Stimulated activated memory B cell treated with anti-CD40 and anti-IgM and Interleukin-4, amounts not matched to agents 10 μg/mL and 1 μg/mL and 100 μg/mL, for 72 hours (primary cell): ENCODE measurements at regions not wholly inside any gene's neighbourhood (a gene's known extent, or its start where the extent isn't known, plus 50 kb on each side); places are given as distances from the start of the nearest gene placed in this dataset.

Source experiments
- ATAC-seq: fragments of 150-1000 bp; cut with Tn5 transposase; 2 replicates; pipeline ENCODE4 v1.10.0; 2021
- H3K27ac Mint-ChIP-seq: one replicate; pipeline ENCODE4 v1.8.0; 2022; ENCODE audit warnings: mild to moderate bottlenecking, mixed read lengths
- H3K27me3 Mint-ChIP-seq: one replicate; pipeline ENCODE4 v1.8.0; 2022; ENCODE audit warnings: mixed read lengths
- H3K36me3 Mint-ChIP-seq: one replicate; pipeline ENCODE4 v1.8.0; 2022; ENCODE audit warnings: mixed read lengths
- H3K4me1 Mint-ChIP-seq: one replicate; pipeline ENCODE4 v1.8.0; 2022; ENCODE audit warnings: mixed read lengths
- H3K4me3 Mint-ChIP-seq: one replicate; pipeline ENCODE4 v1.8.0; 2022; ENCODE audit warnings: mild to moderate bottlenecking, moderate library complexity, mixed read lengths
- H3K9me3 Mint-ChIP-seq: one replicate; pipeline ENCODE4 v1.8.0; 2022; ENCODE audit warnings: mixed read lengths

DNA sequence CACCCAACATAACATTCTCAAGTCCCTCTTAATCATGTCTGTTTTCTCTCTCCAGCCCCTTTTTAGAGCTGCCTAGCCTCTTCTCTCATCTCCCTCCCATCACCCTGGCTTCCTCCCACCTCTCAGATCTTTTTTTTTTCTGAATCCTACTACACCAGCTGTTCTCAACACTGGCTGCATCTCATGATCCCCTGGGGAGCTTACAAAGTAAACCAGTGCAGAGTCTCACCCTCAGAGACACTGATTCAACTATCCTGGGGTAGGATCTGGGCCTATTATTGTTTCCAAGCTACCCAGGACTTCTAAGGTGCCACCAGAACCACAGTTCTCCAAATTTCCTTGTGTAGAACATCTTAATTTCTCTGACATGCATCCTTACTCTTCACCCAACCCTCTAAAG is 50.3 kb upstream of the ACAN start:
- ATAC-seq: no peak
- Mint-ChIP-seq H3K9me3 (no peaks in the 10 kb centered on the region), H3K27ac (no peak overlapping the region)

More for the DNA sequence above, 50.3 kb upstream of the ACAN start:
- Mint-ChIP-seq H3K36me3 (no peaks in the 10 kb centered on the region), H3K4me3 (no peak overlapping the region), H3K4me1 (no peaks in the 10 kb centered on the region), H3K27me3 (peaks cover 33% of the 10 kb centered on the region)
